Stimulated activated CD8-positive, alpha-beta memory T cell treated with anti-CD3 and anti-CD28 coated beads, Interleukin-7, amount 100 ng/mL, for 4 hours (primary cell): ENCODE measurements at regions not wholly inside any gene's neighbourhood (a gene's known extent, or its start where the extent isn't known, plus 50 kb on each side); places are given as distances from the start of the nearest gene placed in this dataset.
"Not testable (repeated sequence)": the region's sequence is repeated elsewhere in the genome, so short reads cannot be mapped to it uniquely, and the experiment has no call there.

Experiments used
- DNase-seq, 2 donors: peaks; one replicate each; pipeline ENCODE4 v3.0.0-alpha.2; 2020; ENCODE audit warnings: low read depth in 2 of 2

DNA sequence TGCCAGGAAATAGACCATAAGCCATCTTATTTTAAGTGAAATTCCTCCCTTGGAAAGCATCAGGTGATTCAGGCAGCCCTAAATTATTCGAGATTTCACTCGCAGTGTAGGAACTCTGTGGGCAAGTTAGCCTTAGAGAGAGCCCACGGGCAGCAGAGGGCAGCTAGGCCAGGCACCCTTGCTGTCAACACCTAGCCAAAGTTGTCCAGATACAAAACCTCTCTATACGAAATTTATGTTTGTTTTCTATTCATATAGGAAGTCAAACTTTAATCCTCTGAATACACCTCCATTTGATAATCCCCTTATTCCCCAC lies 1043.5 kb downstream of the GATA3 start:
- DNase-seq, result no peak

GRCh38 chr10:9102026-9102425 lies 1047.5 kb downstream of the GATA3 start:
- no peak for DNase-seq

- DNase-seq, result no peak
Observed at GRCh38 chr10:9103301-9103700, 1048.8 kb downstream of the GATA3 start.

GRCh38 chr10:9111976-9112375 lies 1057.5 kb downstream of the GATA3 start:
- DNase-seq, result no peak

DNA sequence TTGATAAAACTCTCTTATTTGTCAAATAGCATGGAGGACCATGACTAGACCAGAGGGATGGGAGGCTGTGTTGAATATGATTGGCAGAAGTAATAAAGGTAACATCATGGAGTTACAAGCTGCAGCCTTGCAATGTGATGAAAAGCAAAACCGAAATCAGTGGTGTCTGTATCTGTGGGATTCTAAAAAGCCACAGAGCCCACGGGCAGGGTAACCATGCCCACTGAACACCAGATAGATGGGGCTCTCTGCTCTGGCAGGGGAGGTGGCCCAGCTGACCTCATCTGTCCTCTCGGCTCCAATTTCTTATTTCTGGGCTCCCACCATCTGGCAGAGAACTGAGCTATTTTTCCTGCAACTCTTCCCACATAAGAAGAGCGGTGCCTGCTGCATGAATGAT lies 1072.2 kb downstream of the GATA3 start:
- DNase-seq, result no peak

GRCh38 chr10:9137368-9137767 lies 1082.9 kb downstream of the GATA3 start:
- no peak for DNase-seq

- not testable (repeated sequence) for DNase-seq
Observed at GRCh38 chr10:9138829-9139228, 1084.3 kb downstream of the GATA3 start.

- no peak for DNase-seq
Observed at GRCh38 chr10:9140373-9140772, 1085.9 kb downstream of the GATA3 start.

- no peak for DNase-seq
Observed at GRCh38 chr10:9147475-9147874, 1093.0 kb downstream of the GATA3 start.

DNA sequence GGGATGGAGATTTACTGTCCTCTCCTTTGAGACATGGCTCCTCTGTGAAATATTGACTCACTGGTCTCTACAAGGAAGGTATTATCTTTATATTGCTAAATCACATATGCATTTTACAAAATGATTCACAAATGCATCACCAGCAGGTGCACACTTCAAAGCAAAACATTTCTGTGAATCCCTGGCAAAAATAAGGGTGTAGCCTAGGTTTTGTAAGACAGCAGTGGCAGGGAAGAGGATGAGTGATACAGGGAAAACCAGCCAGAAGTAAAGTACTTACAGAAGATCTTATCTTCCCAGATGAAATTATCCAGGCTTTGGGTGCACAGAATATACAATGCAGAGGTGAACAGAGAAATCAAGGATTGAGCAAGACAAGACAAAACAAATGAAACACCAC lies 1094.6 kb downstream of the GATA3 start:
- DNase-seq, result no peak

DNA sequence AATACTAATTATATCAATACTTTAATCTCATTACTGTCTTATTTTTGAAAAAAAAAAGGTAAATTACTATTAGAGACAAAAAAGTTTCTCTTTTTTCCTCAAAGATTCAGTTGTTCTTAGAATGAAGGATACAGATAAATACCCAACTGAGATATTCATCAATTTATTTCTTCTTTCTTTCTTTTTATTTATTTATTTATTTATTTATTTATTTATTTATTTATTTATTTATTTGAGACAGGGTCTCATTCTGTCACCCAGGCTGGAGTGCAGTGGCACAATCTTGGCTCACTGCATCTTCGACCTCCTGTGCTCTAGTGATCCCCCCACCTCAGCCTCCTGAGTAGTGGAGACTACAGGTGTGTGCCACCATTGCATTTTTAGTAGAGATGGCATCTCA lies 1098.6 kb downstream of the GATA3 start:
- DNase-seq, result not testable (repeated sequence)

GRCh38 chr10:9157656-9158055 lies 1103.2 kb downstream of the GATA3 start:
- no peak for DNase-seq

DNA sequence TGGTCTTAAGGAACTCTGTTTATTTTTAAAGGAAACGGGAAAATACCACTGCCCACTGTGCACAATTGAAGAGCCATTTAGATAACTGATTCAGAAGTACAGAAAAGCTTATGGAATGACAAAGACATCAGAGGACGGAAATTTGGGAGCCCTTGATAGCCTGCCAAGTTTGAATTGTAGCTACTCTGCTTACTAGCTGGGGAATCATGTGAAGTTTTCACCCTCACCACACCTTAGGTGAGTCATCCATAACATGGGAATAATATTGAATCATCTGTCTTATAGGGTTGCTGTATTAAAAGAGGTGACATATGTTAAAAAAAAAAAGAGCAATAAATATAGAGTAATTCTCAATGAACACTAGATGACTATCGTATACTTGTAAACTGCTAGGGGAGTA lies 1104.2 kb downstream of the GATA3 start:
- no peak for DNase-seq

DNA sequence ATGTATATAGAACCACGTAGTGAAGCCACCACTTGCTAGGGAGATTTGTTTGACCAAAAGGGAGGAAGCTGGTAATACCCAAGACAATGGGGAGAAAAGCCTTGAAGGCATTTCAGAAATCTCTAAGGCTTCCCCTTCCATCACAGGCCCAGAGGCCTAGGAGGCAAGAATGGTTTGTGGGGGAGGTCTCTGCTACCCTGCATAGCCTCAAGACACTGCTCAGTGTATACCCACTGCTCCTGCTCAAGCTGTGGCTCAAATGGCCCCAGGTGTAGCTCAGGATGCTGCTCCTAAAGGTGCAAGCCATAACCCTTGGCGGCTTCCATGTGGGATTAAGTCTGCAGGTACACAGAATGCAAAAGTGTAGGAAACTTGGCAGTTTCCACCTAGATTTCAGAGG lies 1105.8 kb downstream of the GATA3 start:
- DNase-seq, result no peak

- no peak for DNase-seq
Observed at GRCh38 chr10:9163699-9164098, 1109.2 kb downstream of the GATA3 start.

DNA sequence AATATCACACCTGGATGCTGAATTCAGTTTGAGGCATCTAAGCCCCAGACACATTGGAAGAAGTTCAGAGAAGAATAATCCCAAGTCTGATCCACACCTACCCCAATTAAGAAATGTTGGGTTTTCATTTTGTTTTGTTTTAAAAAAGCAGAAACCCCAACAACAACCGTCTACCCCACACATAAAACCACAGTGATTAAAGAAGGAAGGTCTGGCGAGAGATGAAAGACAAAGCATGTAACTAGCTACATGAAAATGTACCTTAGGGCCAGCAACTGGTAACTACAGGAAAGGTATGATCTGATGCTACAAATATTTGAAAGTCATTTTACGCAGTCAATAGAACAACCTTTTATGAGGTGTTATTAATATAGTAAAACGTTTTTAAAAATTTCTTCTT lies 1112.3 kb downstream of the GATA3 start:
- DNase-seq, result no peak

DNA sequence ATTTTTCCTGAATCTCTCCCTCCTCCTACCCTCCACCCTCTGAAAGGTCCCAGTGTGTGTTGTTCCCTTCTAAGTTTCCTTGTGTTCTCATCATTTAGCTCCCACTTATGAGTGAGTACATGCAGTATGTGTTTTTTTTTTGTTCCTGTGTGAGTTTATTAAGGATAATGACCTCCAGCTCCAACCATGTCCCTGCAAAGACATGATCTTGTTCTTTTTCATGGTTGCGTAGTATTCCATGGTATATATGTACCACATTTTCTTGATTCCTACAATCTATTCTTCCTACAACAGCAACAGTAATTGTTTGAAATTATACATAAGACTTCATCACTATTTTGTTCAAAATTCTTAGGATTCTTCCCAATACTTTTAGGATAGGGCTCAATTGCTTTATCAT lies 1117.8 kb downstream of the GATA3 start:
- DNase-seq, result no peak

GRCh38 chr10:9175200-9175599 lies 1120.7 kb downstream of the GATA3 start:
- no peak for DNase-seq

DNA sequence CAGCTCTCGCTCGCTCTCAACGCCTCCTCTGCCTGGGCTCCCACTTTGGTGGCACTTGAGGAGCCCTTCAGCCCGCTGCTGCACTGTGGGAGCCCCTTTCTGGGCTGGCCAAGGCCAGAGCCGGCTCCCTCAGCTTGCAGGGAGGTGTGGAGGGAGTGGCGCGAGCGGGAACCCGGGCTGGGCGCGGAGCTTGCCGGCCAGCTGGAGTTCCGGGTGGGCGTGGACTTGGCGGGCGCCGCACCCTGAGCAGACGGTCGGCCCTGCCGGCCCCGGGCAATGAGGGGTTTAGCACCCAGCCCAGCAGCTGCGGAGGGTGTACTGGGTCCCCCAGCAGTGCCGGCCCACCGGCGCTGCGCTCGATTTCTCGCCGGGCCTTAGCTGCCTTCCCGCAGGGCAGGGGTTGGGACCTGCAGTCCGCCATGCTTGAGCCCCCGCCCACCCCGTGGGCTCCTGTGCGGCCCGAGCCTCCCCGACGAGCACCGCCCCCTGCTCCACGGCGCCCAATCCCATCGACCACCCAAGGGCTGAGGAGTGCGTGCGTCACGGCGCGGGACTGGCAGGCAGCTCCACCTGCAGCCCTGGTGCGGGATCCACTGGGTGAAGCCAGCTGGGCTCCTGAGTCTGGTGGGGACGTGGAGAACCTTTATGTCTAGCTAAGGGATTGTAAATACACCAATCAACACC lies 1128.9 kb downstream of the GATA3 start:
- DNase-seq, result not testable (repeated sequence)

DNA sequence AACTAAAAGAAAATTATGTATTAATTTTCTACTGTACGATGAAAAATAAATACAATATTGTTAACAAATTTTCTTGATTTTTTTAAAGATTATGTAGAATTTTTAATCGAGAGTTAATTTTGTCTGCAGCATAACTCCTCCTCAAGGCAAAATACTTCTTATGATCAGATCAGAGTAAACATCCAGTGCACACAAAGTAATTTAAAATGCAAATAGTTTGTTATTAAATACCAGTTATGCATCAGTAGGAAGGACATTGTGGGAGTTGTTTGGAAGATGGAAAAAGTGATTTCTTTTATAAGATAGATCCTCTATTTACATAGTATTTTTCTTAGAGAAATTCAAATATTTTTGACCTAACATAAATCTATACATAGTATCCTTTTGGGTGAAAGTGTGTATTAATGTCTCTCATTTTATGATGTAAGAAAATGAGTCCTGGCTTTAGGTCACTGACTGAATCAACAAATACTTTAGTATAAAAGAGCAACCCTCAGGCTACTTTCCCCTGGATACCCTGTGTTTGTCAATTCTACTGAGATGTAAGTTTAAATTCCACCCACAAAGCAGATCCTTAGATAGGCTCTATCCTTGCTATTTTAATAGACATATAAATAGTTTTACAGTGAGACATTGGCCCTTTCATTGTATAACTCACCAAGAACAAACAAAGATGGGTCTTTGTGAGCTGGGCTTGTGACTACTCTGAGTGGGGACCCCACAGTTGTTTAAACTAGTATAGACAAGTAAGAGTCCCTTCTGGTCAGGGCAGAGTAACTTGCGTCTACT lies 1133.7 kb downstream of the GATA3 start:
- DNase-seq, result no peak

- no peak for DNase-seq
Observed at GRCh38 chr10:9189448-9189847, 1135.0 kb downstream of the GATA3 start.

DNA sequence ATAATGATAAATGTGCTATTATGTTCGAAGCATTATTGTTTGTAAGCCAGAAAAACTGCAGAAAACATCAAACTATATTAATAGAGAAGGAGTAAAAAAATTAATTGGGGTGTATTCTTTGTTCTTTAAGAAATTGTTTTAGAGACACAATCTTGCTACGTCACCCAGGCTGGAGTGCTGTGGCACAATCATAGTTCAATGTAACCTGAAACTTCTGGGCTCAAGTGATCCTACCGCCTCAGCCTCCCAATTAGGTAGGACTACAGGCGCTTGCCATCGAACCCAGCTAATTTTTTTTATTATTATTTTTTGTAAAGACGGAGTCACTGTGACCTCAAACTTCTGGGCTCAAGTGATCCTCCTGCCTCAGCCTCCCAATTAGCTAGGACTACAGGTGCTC lies 1138.6 kb downstream of the GATA3 start:
- DNase-seq, result no peak

GRCh38 chr10:9195385-9195784 lies 1140.9 kb downstream of the GATA3 start:
- DNase-seq, result no peak

DNA sequence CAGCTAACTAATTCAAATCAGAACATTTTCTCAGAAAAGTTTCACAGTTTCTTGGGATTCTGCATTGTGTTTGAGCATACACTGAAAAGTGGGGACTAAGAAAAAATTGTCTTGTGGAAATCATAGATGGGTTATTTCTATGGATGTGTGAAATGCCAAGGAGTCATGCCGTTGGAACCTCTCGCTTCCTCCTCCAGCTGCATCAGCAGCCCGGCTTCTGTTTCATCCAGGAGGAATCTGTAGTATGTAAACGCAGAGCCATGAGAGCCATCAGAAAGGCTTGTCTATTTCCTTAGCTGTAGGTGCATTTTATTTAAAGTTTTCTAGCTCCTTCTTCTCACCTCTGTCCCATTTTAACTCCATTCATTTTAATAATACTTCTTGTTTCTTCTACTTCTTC lies 1144.1 kb downstream of the GATA3 start:
- no peak for DNase-seq
